Ramos (cell line): ENCODE measurements at regions not wholly inside any gene's neighbourhood (a gene's known extent, or its start where the extent isn't known, plus 50 kb on each side); places are given as distances from the start of the nearest gene placed in this dataset.
"Not testable (repeated sequence)": the region's sequence is repeated elsewhere in the genome, so short reads cannot be mapped to it uniquely, and the experiment has no call there.

ENCODE experiments used
- in situ Hi-C: fragments of 300-500 bp; cut with MboI; formaldehyde crosslinking; loops from one replicate; pipeline ENCODE4 v1.14.3; 2022; ENCODE audit warnings: low sequenced_read_pairs; ENCODE audit not compliant: unreplicated experiment

GRCh38 chr9:38259519-38260218, 132.8 kb upstream of the ALDH1B1 start:
- in situ Hi-C loops: no loop called here

GRCh38 chr9:38259056-38259455, 133.4 kb upstream of the ALDH1B1 start:
- in situ Hi-C loops: no loop called here

DNA sequence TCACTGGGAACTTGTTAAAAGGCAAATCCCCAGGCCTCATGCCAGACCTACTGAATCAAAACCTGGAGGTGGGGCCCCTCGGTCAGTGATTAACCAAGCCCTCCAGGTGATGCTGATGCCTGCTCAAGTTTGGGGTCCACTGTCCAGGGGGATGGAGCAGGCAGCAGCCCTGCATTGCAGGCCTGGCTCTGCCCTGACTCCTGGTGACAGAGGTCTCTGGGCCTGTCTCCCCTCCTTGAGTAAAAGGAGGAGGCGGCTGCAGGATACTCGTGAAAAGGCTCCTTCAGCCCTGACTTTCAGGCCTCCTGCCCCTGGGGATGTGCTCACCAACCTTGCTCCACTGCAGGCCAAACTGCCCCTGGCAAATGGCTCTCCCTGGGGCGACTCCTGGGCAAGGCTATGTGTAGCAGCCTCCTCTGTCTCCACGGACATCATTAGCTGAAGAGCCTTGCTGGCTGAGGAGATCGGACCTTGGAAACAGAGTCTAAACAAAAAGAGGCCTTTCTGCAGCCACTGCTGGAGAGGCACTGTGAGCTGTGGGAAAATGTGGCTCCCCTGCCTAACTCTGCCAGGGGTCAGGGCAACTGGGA, 134.8 kb upstream of the ALDH1B1 start:
- in situ Hi-C loops: no loop called here

DNA sequence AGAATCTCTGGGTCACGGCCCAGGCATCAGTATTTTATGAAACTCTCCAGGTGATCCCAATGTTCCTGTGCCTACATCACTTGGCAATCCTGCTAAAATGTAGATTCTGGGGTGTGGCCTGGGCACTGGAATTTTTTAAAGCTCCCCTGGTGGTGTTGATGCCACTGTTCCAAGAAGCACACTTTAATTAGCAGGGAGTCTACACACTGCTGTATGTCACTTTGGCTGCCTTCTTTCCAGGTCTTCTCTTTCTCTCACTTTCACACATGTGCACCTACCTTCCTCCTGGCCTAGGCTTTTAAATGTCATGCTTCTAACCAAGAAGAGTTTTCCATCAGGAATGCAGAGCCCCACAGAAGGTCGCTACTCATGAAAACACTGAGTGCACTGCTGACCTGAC, 136.0 kb upstream of the ALDH1B1 start:
- in situ Hi-C loops: no loop called here

DNA sequence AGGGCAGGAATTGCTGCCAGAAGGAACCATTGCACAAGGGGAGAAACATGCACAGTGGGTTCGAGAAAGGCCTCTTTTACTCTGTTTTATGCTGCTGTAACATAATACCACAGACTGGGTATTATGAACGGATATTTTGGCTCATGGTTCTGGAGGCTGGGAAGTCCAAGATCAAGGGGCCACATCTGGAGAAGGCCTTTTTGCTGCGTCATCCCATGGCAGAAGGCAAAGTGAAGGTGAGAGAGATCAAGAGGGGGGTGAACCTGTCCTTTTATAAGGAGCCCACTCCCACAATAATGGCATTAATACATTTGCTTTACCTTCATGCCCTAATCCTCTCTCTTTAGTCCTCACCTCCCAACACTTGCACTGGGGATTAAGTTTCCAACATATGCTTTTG, 136.9 kb upstream of the ALDH1B1 start:
- in situ Hi-C loops: no loop called here

- in situ Hi-C loops: no loop called here
Measured at GRCh38 chr9:38254756-38255155, 137.7 kb upstream of the ALDH1B1 start.

- in situ Hi-C loops: no loop called here
Measured at GRCh38 chr9:38254151-38254550, 138.4 kb upstream of the ALDH1B1 start.

GRCh38 chr9:38253200-38253599, 139.3 kb upstream of the ALDH1B1 start:
- in situ Hi-C loops: no loop called here

- in situ Hi-C loops: no loop called here
Measured at GRCh38 chr9:38251036-38251860, 141.3 kb upstream of the ALDH1B1 start.

GRCh38 chr9:38250279-38251035, 142.0 kb upstream of the ALDH1B1 start:
- in situ Hi-C loops: no loop called here

GRCh38 chr9:38249587-38250210, 142.8 kb upstream of the ALDH1B1 start:
- in situ Hi-C loops: no loop called here

DNA sequence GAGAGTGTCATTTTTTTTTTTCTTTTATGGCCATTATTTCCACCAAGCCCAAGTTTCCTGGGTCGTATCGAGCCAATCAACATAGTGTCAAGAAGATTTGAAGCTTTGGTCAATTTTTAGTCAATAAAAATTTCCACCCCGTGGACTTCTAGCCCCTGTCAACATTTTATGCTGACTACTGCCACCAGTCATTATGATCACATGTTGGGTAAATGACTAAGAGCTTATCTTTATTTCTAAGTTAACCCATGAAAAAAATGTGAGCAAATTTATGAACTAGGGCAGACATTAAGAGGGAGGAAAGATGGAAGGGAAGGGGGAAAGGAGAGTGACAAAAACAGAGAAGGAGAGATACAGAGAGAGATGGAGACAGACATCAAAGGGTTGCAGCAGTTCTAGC, 143.5 kb upstream of the ALDH1B1 start:
- in situ Hi-C loops: no loop called here

- in situ Hi-C loops: no loop called here
Measured at GRCh38 chr9:38246833-38247232, 145.7 kb upstream of the ALDH1B1 start.

DNA sequence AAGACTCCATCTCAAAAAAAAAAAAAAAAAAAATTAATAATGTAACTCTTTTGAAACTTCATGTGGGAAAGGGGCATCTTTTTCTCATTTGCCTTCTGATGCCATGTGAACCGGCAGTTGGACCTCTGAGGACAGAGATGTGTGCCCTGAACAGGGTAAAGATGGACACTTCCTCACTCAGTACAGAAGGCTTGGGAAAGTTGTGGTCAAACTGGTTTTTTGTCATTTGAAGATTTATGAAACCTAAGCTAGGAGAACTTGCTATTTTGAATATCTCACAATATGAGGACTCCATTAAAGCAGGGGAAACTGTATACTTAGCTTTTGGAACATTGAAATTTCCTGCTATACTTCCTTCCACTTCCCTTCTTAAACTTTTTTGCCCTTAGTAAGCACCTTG, 147.5 kb upstream of the ALDH1B1 start:
- in situ Hi-C loops: no loop called here

- in situ Hi-C loops: no loop called here
Measured at GRCh38 chr9:38243993-38244392, 148.5 kb upstream of the ALDH1B1 start.

GRCh38 chr9:38242151-38242550, 150.4 kb upstream of the ALDH1B1 start:
- in situ Hi-C loops: not testable (repeated sequence)

GRCh38 chr9:38240051-38240450, 152.5 kb upstream of the ALDH1B1 start:
- in situ Hi-C loops: no loop called here

DNA sequence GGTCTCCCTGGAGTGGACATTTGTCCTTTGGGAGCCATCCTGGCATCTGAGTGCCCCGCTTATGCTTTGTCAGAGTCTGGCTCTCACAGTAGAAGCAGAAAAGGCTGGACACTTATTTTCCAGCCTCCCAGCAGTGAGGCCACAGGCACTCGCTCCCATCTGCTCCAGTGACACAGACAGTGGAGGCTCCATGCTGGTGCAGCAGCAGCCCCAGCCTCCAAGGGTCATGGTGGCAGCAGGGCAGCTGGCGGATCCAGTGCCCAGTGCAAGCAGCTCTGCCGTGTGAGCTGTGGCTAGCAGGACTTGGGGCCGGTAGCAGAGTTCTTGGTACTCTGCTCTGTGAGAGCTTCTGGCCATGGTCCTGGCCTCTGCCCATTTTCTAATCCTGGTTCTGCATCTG, 157.3 kb upstream of the ALDH1B1 start:
- in situ Hi-C loops: no loop called here

- in situ Hi-C loops: no loop called here
Measured at GRCh38 chr9:38234479-38235170, 157.9 kb upstream of the ALDH1B1 start.
